NCI-H1694 treated with DMSO at 0.1 percent for 48 hours (cell line): ENCODE measurements at regions not wholly inside any gene's neighbourhood (a gene's known extent, or its start where the extent isn't known, plus 50 kb on each side); places are given as distances from the start of the nearest gene placed in this dataset.
"Not testable (repeated sequence)": the region's sequence is repeated elsewhere in the genome, so short reads cannot be mapped to it uniquely, and the experiment has no call there.

Source experiments
- DNase-seq: peaks from one replicate; lab custom pipeline; 2025; lab: John Stamatoyannopoulos, UW

GRCh38 chr1:73770109-73770905 is 427.7 kb downstream of the LRRIQ3 start:
- no peak for DNase-seq

- DNase-seq, result no peak
Observed at GRCh38 chr1:73766786-73767348, 431.1 kb downstream of the LRRIQ3 start.

- no peak for DNase-seq
Observed at GRCh38 chr1:73765551-73766233, 432.3 kb downstream of the LRRIQ3 start.

GRCh38 chr1:73761559-73761958 is 436.4 kb downstream of the LRRIQ3 start:
- no peak for DNase-seq

- no peak for DNase-seq
Observed at GRCh38 chr1:73759011-73759410, 439.0 kb downstream of the LRRIQ3 start.

GRCh38 chr1:73756817-73757216 is 441.2 kb downstream of the LRRIQ3 start:
- DNase-seq, result no peak

- no peak for DNase-seq
Observed at GRCh38 chr1:73755649-73756048, 442.3 kb downstream of the LRRIQ3 start.

- no peak for DNase-seq
Observed at GRCh38 chr1:73749996-73750395, 448.0 kb downstream of the LRRIQ3 start.

- DNase-seq, result no peak
Observed at GRCh38 chr1:73744985-73745384, 453.0 kb downstream of the LRRIQ3 start.

GRCh38 chr1:73736125-73736524 is 461.9 kb downstream of the LRRIQ3 start:
- no peak for DNase-seq

- DNase-seq, result no peak
Observed at GRCh38 chr1:73727036-73727435, 470.9 kb downstream of the LRRIQ3 start.

- no peak for DNase-seq
Observed at GRCh38 chr1:73722055-73722454, 475.9 kb downstream of the LRRIQ3 start.

GRCh38 chr1:73717976-73718375 is 480.0 kb downstream of the LRRIQ3 start:
- DNase-seq, result no peak

GRCh38 chr1:73711089-73711488 is 486.9 kb downstream of the LRRIQ3 start:
- no peak for DNase-seq

- no peak for DNase-seq
Observed at GRCh38 chr1:73701826-73702225, 496.1 kb downstream of the LRRIQ3 start.

- no peak for DNase-seq
Observed at GRCh38 chr1:73676186-73676585, 521.8 kb downstream of the LRRIQ3 start.

- DNase-seq, result peak; percentile 67
Observed at GRCh38 chr1:73674945-73675561, 522.9 kb downstream of the LRRIQ3 start.

- DNase-seq, result no peak
Observed at GRCh38 chr1:73673971-73674370, 524.0 kb downstream of the LRRIQ3 start.

- DNase-seq, result no peak
Observed at GRCh38 chr1:73671530-73671929, 526.4 kb downstream of the LRRIQ3 start.

GRCh38 chr1:73667959-73668358 is 530.0 kb downstream of the LRRIQ3 start:
- DNase-seq, result not testable (repeated sequence)

- no peak for DNase-seq
Observed at GRCh38 chr1:73662526-73662925, 535.5 kb downstream of the LRRIQ3 start.

- no peak for DNase-seq
Observed at GRCh38 chr1:73659136-73659535, 538.8 kb downstream of the LRRIQ3 start.

- no peak for DNase-seq
Observed at GRCh38 chr1:73654714-73655113, 543.3 kb downstream of the LRRIQ3 start.
